ENCODE measurements at regions not wholly inside any gene's neighbourhood (a gene's known extent, or its start where the extent isn't known, plus 50 kb on each side); places are given as distances from the start of the nearest gene placed in this dataset.

DNA sequence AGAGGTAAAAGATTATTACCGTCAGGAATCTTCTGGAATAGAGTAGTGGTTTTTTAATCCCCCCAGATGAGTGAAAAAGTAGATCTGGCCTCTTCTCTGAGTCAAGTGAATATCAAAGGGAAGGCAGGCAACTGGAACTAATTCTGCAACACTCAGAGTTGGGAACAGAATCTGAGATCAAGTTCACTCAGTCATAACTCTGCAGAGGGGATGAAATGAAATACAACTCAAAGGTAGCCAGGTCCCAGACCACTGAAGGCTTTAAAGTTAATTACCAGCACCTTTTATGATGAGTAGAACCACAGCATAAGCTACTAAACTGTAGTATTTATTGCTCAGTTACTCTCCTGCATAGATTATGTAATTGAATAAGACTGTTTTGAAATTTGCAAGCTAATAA, 455.6 kb upstream of the AKR1E2 start:
- no peak for DNase-seq

DNA sequence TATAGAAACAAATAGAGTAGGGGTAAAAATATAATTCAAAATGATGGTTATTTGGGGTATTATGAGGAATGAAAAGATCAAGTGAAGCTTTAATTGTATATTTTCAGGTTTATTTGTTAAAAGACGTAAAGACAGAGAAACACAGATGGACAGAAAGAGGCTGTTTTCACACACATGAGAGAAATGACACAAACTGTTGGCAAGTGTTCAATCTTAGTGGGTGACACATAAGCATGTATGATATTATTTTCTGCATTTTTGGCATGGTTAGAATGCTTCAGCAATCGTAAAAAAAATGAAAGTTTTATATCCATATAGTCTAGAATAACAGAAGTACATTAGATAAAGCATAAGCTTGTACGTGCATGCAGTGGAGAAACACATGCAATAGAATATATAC, 464.4 kb upstream of the AKR1E2 start:
- DNase-seq, result no peak

DNA sequence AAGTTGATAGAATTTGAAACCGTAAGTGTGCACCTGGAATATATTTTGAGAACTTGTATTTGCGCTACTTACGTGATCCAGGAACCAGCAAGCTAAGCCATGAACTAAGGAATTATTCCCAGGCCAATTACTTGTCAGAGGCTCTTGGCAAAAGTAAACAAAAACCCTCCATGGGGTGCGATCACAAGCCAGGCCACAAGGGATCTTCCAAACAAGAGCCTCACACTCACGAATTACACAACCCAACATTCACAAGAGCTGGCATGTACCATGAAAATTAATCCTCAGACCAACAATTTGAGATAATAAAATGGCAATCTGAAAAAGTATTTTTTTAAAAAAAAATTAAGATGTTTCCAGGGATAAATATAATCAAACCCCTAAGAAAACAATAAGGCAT, 467.0 kb upstream of the AKR1E2 start:
- DNase-seq, result no peak

DNA sequence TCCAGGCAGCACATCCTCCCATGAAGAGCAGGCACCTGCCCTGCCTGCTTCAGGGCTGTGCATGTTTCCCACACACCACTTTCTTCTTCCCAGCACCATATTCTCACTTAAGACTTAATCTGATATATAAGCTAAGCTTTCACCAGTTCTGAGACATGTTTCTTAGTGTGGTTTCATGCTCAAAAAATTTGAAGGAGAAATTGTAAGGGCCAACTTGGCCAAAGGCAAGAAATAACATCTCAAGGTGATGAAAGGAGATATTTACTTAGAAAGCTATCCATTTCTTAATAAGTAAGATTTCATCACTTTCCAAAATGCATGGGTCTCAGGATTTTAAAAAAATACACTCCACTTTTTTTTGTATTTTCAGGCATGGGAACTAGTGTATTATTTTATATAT, 468.1 kb upstream of the AKR1E2 start:
- DNase-seq, result no peak

DNA sequence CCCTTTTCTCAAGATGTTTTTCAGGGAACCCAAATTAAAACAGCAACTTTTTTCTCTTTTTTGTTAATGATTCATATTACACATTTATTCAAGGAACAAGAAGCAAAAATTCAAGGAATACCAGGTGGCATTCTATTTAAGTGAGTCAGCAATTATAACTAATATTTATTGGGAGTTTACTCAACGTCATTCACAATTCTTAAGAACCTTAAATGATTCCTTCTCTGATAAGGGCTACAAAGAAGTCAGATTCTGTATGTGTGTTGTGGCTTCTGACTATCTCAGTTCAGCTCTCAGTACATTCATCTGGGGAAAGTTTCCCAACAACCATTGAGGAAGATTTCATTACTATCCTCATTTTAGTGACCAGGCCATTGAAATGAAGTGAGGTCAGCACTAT, 470.7 kb upstream of the AKR1E2 start:
- no peak for DNase-seq

DNA sequence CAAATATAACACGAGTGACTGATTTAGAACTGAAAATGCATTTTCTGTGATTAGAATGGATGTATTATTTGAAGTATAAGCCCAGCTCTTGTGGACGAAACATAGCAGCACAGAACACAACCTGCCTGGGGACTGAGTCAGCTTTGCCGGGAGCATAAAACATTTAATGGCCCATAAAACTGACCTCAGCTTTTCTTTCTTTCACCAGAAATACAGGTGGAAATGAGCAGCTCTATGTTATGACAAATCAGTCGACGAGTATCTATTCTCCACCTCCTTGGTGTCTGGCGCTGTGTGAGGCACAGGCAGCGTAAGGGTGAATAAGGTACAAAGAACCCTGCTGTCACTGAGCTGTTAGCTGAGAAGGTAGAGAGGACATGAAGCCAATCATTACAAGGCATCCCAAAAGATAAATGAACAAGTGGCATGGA, 471.6 kb upstream of the AKR1E2 start:
- DNase-seq, result no peak

DNA sequence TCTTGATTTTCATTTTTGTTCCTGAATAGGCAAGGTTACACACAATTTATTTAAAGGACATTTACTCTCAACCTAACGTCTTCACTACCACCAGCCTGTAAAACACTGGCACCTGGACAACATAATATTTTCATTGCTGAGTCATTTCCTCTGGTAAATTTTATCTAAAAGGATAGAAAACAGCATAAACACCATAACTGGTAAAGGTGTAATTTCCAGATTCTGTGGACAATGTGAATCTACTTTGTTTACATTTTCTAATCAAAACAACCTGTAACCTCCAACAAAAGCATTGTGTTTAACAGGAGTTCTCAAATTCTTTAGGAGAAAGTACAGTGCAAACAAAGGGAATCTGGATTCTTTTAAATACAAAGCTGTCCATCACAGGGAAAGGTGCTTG, 472.0 kb upstream of the AKR1E2 start:
- no peak for DNase-seq

DNA sequence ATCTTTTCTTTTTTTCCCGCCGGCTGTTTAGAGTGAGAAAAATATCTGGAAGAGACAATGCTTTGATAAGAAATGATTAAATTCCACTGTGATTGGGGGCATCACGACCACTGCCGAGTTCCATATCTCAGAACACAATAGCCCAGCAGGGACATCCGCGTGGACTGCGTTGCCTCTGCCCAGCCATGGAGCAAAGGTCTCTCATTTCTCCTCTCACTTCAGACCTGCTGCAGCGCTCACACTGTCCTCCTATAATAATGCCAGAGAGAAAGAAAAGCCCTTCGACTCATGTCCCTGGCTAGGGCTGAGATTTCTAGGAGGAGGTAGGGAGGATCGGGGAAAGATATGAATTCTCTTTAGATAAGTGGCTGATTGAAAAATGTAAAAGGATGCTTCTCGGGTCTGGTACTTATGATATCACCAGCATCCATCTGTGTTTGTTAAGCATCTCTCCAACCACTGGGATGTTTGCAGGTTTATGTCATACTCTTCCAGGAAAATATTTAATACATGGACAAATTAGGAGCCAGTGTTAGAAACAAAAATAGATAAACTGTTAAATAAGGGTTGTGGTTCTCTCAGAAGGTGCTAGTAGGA, 472.9 kb upstream of the AKR1E2 start:
- DNase-seq, result no peak

DNA sequence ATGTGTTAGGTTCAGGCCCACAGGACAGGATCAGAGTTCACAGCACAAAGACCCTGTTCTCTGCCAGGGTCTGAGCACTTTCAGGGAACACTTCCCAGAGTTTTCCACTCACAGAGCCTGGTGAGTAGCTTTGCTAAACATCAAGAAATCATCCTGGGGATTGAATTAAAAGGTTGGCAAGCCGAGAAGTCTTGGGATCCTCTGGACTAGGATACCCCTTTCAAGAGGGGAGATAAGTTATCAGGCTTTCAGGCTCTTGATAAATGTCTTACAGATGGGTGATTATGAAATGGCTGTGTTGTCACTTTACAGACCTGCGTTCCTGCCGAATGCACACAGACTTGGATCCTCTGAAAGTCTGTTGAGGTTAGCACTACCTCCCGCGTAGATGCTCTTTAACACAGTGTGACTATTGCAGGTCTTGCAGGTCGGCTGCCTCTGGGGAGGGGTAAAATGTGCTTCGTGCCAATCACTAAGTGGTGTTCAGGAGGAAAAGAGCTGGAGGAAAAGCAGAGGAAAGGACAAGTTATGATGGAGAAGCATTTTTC, 473.5 kb upstream of the AKR1E2 start:
- DNase-seq, result no peak

DNA sequence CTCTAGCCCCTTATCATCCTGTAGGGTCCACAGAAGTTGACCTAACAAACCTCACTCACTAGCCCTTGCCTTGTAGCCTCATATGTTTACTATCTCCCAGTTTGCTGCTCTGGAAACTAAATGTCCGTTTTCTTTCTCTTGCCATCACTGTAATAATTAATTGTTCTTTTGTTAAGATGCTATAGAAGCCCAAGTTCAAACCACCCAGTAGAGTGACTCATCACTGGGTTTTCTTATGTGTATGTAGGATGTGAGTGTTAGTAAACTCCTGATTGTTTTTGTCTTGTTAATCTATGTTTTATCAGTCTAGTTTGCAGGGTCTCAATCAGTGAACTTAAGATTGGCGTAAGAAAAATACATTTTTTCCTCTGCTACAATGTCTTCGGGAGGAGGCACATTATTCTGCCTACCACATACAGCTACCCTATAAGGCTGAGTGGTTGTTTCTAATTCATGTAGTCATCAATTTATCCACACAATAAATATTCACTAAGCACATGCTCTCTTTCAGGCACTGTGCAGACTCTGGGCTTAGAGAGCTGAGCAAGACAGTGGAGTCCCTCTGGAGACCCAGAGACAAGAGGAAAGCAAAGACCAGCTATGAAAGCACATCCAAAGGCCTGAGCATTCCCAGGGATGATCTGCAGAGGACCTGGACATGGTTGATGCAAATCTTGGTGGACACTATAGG, 474.1 kb upstream of the AKR1E2 start:
- DNase-seq, result no peak

DNA sequence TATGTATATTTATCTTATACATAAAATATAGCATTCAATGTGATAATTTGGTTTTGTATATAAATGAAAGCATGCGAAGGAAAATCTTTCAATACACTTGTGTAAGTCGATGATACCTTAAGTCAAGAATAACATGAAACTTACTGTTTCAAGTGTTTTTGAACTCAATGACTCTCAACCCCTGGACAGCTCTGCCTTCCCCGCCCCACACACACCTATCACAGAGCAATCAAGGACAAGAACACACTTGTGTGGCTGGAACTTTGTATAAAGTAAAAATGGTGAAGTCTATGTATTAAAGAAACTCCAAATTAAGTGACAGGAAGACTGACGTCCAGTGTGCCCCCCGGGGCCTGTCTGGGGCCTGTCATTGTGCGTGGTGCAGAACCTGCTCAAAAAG, 478.6 kb upstream of the AKR1E2 start:
- DNase-seq, result no peak

DNA sequence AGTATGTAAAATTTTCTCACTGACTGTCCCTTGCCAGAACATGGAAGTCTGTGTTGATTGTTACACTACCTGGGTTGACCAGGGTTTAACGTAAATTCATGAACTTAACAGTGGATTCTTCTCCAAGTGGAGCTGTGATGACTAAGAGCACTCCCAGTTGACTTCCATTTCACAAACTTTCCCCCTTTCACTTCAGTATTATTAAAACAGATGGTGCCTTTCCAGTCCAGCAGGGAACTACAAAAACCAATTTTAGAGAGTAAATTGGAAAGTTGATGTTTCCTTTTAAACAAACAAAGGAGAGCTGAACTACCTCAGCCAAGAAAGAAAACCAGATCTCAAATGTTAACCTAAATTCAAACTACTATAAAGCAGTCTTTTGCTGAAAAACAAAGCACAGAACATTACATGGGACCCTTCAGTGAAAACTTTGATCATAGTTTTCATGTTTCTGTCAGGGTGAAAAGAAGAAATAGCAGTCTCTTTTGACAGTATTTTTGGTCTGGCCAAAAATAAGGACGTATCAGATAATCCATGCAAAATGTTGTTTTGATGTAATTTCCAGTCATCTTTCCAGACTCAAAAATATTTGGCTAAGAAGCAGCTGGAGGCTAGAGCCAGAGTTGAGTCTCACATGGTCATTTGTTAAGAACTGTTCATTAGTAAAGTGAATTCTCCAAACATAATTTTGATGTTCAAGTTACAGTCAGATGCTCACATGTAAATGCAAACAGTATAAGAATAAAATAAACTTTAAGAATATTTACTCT, 479.9 kb upstream of the AKR1E2 start:
- DNase-seq, result no peak

DNA sequence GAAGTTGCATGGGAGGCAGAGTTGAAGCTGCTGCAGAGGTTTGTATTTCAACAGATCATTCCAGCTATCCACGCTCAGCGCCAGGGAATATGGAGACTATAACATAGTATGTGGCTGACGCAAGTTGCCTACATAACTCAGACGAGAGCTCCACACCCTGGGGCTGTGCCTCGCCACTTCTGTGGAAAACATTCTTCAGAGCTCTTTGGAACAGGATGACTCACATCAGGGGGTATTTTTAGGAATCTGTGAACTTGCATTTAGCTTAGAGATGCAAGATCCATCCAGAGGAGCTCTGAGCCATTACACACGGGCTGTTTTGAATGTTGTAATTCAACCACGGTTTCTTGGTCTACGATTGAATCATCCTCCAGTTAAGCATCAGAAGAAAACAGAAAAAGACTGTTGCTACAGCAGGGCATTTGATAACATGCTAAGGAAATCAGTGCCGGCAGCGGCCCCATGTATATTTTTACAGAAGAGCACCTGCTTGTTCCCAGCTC, 481.5 kb upstream of the AKR1E2 start:
- DNase-seq, result no peak

DNA sequence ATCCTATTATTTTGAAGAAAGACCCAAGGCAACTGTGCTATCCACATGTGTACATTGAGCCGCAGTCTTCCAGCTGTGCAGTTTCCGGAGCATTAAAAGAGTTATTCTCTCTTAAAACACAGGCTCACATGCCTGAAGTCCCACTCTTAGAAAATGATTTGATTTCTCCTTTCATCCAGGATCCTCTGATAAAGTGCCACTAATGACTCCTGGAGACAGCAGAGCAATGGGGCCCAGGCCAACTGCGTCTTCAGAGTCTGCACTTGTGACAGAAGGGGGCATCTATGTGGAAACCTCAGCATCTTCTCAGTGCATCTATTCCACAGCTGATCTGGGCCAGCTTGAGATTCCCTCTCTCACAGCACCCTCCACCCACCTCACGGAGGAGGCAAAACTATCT, 482.1 kb upstream of the AKR1E2 start:
- DNase-seq, result no peak

DNA sequence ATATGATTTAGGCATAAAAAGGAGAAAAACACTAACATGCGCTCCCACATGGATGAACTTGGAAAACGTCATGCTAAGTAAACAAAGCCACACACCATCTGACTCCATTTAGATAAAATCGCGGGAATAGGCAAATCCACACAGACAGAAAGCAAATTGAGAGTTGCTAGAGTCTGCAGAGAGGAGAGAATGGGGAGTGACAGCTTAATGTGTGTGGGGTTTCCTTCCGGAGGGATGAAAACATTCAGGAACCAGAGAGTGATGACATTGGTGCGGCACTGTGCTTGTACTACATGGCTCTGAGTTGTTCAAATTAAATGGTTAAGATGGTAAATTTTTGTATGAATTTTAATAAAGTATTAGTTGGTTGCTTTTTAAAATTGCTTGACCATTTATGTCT, 482.9 kb upstream of the AKR1E2 start:
- DNase-seq, result no peak

DNA sequence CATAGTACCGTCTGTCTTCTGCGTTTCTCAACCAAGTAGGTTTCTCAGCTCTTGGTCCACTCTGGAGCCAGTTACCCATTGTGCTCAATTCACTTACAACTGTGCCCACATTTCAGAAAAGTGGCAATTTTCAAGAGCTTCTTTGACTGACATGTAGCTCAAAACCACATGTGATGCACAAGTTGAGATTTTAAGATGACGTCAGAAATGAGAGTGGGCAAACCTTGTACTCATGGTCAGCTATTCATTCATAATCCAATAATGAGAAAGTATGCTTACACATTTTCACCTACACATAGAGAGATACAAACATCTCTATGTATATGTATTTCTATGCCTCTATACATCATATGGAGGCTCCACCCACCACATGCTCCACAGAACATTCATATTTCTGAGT, 487.2 kb upstream of the AKR1E2 start:
- no peak for DNase-seq

DNA sequence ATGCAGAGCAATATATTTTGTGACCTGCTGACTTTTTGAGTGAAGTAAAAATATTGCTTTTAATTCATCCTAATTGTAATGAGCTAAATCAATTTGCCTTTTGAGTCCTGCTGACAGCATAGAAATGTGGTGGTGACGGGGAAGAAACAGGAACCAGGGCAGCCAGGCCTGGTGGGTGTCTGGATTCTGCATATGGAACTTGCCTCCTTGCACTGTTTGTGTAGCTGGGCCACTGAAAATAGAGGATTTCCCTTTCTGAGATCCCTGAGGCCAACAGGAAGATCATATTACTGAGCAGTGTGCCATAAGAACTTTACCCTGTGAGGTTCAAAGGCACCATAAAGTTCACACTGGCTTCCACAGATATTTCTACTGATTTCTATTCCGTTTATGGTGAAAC, 488.4 kb upstream of the AKR1E2 start:
- DNase-seq, result no peak

DNA sequence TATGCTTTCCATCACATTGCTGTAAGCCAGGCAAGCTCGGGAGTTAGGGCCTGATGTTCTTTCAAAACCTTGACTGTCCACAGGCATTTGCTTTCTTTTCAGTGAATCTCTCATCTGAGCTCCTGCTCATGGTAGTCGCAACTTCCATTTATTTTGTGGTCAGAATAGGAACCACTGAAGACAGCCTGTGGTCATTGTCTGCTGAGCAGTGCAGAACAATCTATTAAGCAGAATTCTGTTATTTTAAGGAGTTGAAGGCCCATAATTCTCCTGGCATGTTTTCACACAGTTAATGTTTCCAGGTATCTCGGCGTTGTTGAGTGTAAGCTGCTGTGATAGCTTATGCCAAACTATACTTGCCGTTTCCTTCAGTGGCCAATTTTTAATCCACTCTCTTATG, 491.1 kb upstream of the AKR1E2 start:
- no peak for DNase-seq

DNA sequence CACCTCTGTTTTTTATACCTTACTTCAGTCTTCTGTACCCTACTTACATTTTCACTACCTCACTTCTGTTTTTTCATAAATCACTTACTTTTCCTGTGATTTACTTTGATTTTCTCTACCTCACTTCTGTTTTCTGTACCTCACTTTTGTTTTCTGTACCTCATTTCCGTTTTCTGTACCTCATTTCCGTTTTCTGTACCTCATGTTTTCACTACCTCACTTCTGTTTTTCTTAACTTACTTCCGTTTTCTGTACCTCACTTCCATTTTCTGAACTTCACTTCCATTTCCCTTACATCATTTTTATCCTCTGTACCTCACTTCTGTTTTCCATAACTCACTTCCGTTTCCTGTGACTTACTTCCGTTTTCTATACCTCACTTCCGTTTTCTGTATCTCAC, 492.0 kb upstream of the AKR1E2 start:
- no peak for DNase-seq

DNA sequence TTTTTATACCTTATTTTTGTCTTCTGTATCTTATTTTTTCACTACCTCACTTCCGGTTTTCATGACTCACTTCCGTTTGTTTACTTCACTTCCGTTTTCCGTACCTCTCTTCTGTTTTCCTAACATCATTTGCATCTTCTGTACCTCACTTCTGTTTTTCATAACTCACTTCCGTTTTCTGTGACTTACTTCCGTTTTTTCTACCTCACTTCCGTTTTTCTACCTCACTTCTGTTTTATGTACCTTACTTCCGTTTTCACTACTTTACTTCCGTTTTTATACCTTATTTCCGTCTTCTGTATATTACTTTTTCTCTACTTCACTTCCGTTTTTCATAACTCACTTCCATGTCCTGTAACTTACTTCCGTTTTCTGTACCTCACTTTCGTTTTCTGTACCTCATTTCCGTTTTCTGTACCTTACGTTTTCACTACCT, 492.5 kb upstream of the AKR1E2 start:
- DNase-seq, result no peak

DNA sequence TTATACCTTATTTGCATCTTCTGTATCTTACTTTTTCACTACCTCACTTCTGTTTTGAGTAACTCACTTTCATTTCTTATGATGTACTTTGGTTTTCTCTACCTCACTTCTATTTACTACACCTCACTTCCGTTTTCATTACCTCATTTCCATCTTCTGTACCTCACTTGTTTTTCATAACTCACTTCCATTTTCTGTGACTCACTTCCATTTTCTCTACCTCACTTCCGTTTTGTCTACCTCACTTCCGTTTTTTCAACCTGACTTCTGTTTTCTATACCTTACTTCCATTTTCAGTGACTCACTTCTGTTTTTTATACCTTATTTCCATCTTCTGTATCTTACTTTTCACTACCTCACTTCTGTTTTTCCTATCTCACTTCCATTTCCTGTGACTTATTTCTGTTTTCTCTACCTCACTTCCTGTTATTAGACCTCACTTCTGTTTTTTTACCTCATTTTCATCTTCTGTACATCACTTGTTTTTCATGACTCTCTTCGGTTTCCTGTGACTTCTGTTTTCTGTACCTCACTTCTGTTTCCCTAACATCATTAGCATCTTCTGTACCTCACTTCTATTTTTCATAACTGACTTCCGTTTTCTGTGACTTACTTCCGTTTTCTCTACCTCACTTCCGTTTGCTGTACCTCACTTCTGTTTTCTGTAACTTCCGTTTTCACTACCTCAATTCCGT, 493.1 kb upstream of the AKR1E2 start:
- no peak for DNase-seq

DNA sequence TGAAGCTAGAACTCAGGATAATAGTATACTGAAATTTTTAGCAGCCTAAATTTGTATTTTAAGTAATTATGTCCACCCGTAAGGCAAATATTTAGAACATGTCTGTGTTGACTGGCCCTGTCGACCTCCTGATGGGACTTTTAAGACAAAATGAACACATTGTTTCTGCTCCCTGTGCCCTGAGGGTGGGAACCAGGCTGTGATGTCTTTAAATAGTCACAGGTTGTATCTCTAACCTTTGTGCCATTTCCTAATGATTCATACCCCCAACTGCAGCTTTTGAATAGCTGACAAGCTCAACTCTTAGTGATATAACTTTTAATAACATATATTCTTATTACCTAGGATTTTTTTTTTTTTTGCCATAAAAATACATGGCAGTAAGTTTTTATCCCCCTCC, 494.9 kb upstream of the AKR1E2 start:
- no peak for DNase-seq

DNA sequence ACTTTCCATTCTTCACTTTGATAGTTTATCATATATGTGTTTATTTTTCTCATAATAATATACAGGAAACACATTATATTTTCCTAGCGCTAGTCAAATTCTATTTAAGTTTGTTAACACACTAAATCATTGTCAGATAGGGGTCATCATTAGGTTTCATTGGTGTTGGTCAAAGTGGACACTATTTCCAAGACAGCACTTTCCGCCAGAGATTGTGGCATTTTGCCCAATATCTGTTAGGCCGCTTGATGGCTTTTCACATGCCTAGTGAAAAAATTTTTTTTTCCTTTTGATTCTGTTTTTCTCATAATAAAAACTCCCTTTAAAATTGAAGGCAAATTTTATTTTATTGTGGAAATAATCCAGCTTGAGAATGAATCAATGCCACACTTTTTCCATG, 495.4 kb upstream of the AKR1E2 start:
- DNase-seq, result no peak
